GM12865 (cell line): ENCODE measurements at regions not wholly inside any gene's neighbourhood (a gene's known extent, or its start where the extent isn't known, plus 50 kb on each side); places are given as distances from the start of the nearest gene placed in this dataset.

Source experiments
- DNase-seq: peaks from one replicate; pipeline ENCODE4 v3.0.0; 2010; ENCODE audit warnings: low read depth
- H3K4me3 ChIP-seq: 2 replicates; pipeline ENCODE4 v1.5.1; 2011; ENCODE audit warnings: mild to moderate bottlenecking, low read depth, low read length, control low read depth
- CTCF ChIP-seq: IDR thresholded peaks from 2 replicates; pipeline ENCODE4 v1.5.1; 2011; ENCODE audit warnings: low read length, control low read depth, low read depth, inconsistent platforms; ENCODE audit not compliant: insufficient read depth; ENCODE audit errors: missing control alignments

GRCh38 chr2:103660519-103660918 lies 898.7 kb downstream of the TMEM182 start:
- no peak for DNase-seq

GRCh38 chr2:103660947-103661346 lies 899.1 kb downstream of the TMEM182 start:
- no peak for TF ChIP-seq CTCF
- DNase-seq: no peak
- no peak overlapping the region for H3K4me3 ChIP-seq

More at GRCh38 chr2:103660519-103660918, 898.7 kb downstream of the TMEM182 start:
- no peak overlapping the region for H3K4me3 ChIP-seq
- no peak for TF ChIP-seq CTCF

- no peak overlapping the region for H3K4me3 ChIP-seq
- no peak for DNase-seq
- TF ChIP-seq CTCF: no peak
These were observed 902.9 kb downstream of the TMEM182 start for GRCh38 chr2:103664690-103665089.

GRCh38 chr2:103667335-103667884 lies 905.6 kb downstream of the TMEM182 start:
- DNase-seq: no peak
- H3K4me3 ChIP-seq: no peak overlapping the region
- TF ChIP-seq CTCF: no peak

- TF ChIP-seq CTCF: no peak
- no peak for DNase-seq
- no peak overlapping the region for H3K4me3 ChIP-seq
These were observed 907.7 kb downstream of the TMEM182 start for GRCh38 chr2:103669531-103669930.
